ENCODE measurements at regions not wholly inside any gene's neighbourhood (a gene's known extent, or its start where the extent isn't known, plus 50 kb on each side); places are given as distances from the start of the nearest gene placed in this dataset.
"Not testable (repeated sequence)": the region's sequence is repeated elsewhere in the genome, so short reads cannot be mapped to it uniquely, and the experiment has no call there.

DNA sequence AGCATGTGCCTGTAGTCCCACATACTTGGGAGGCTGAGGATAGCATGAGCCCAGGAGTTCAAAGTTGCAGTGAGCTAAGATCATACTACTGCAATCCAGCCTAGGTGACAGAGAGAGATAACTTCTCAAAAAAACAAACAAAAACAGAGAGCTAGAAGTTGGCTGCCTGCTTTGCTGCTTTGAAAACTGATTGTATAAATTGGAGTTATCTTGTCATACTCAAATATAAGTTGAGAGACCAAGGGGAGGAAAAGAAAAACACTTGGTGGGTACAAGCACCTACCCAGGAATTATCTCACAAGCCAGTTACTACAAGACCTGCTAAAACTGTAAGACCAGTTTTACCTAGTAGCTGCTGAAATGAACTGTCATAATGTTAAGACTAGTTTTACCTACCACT is 112.5 kb upstream of the SKAP2 start:
- H3K27ac ChIP-seq: no peak overlapping the region
- no peak for TF ChIP-seq POLR2A (IDR thresholded peaks at IDR 0.05)
- TF ChIP-seq, protein P1, sequence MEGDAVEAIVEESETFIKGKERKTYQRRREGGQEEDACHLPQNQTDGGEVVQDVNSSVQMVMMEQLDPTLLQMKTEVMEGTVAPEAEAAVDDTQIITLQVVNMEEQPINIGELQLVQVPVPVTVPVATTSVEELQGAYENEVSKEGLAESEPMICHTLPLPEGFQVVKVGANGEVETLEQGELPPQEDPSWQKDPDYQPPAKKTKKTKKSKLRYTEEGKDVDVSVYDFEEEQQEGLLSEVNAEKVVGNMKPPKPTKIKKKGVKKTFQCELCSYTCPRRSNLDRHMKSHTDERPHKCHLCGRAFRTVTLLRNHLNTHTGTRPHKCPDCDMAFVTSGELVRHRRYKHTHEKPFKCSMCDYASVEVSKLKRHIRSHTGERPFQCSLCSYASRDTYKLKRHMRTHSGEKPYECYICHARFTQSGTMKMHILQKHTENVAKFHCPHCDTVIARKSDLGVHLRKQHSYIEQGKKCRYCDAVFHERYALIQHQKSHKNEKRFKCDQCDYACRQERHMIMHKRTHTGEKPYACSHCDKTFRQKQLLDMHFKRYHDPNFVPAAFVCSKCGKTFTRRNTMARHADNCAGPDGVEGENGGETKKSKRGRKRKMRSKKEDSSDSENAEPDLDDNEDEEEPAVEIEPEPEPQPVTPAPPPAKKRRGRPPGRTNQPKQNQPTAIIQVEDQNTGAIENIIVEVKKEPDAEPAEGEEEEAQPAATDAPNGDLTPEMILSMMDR (IDR thresholded peaks at IDR 0.05): no peak
- intact Hi-C loops (cut with DNase I; ENCODE audit: low total_unique reads): no loop called here
- H3K4me3 ChIP-seq: no peak overlapping the region
- no peak for DNase-seq
- no peaks in the 10 kb centered on the region for H3K36me3 ChIP-seq
- no peaks in the 10 kb centered on the region for H3K4me1 ChIP-seq
- H3K9me3 ChIP-seq: no peaks in the 10 kb centered on the region
- H3K27me3 ChIP-seq: no peaks in the 10 kb centered on the region

DNA sequence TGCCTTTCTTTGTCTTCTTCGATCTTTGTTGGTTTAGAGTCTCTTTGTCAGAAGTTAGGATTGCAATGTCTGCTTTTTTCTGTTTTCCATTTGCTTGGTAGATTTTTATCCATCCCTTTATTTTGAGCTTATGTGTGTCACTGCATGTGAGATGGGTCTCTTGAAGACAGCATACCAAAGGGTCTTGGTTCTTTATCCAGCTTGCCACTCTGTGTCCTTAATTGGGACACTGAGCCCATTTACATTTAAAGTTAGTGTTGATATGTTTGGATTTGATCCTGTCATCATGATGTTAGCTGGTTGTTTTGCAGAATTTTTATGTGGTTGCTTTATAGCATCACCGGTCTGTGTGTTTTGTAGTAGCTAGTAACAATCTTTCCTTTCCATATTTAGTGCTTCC is 107.5 kb upstream of the SKAP2 start:
- H3K9me3 ChIP-seq; H3K36me3 ChIP-seq; H3K4me3 ChIP-seq; DNase-seq; H3K27me3 ChIP-seq; H3K27ac ChIP-seq; H3K4me1 ChIP-seq; intact Hi-C loops (cut with DNase I; ENCODE audit: low total_unique reads): not testable (repeated sequence)

DNA sequence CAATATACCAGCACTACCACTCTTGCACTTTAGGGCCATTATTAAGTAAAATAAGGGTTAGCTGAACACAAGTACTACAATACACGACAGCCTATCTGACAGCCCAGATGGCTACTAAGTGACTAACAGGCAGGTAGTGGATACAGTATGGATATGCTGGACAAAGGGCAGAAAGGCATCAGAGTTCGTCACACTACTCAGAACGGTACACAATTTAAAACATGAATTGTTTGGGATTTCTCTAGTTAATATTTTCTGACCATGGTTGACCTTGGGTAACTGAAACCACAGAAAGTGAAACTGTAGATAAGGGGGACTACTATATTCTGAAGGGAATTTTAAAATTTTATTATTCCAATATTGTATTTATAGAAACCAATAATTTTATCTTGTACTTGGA is 101.3 kb upstream of the SKAP2 start:
- H3K4me1 ChIP-seq: no peaks in the 10 kb centered on the region
- H3K27me3 ChIP-seq: no peaks in the 10 kb centered on the region
- no peaks in the 10 kb centered on the region for H3K36me3 ChIP-seq
- no peaks in the 10 kb centered on the region for H3K9me3 ChIP-seq
- no peak overlapping the region for H3K27ac ChIP-seq
- H3K4me3 ChIP-seq: no peak overlapping the region
- no peak for DNase-seq
- no peak for TF ChIP-seq POLR2A (IDR thresholded peaks at IDR 0.05)
- TF ChIP-seq, protein P1 (IDR thresholded peaks at IDR 0.05): no peak
- intact Hi-C loops (cut with DNase I; ENCODE audit: low total_unique reads): no loop called here

DNA sequence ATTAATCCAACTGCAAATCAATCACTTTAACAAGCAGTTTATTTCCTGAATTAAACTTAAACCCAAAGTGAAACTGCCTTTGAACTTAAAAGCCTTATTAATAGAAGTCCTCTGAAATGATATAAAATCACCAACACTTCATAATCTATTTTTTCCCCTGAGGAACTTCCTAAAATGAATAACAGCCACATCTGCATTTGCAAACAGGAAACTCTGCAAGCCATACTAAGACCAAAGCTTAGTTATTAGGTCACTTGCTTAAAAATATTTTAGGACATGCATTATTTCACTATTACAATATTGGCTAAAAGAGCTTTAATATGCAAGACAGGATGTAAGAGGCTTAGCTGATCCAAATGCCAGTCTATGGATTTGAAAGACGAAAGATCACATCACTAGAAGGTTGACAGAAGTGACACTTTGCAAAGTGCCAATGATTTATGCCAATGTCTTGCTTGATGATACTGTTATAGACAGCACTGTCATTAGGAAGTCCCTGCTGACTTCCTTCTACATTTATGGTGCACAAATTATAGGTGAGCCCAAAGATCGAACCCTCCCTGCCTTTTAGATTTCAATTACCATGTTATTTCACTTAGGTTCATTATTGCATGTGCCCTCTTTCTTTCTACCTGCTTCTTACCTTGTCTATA is 99.9 kb upstream of the SKAP2 start:
- Histone ChIP-seq H3K9me3 (no peaks in the 10 kb centered on the region), H3K27ac (no peak overlapping the region), H3K4me3 (no peak overlapping the region), H3K36me3 (no peaks in the 10 kb centered on the region), H3K27me3 (no peaks in the 10 kb centered on the region), H3K4me1 (no peaks in the 10 kb centered on the region)
- intact Hi-C loops (cut with DNase I; ENCODE audit: low total_unique reads): no loop called here
- no peak for DNase-seq
- no peak for TF ChIP-seq POLR2A (IDR thresholded peaks at IDR 0.05)

DNA sequence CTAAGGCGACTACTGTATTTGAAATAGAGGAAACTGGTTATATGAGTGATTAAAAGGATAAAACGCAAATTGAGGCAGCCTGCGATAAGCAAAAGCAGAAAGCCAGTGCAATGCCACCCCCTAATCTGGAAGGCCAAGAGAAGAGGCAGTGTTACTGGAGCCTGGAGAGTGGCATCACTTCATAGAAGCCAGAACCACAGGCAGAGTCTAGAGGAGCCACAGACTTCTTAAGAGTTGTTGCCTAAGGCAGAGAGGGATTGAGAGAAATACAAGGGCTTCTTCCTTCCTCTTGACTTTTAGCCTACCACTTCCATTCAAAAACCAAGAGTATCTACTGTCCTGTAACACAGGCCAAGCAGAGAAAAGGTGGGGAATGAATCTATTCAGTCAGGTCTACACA is 94.9 kb upstream of the SKAP2 start:
- Histone ChIP-seq H3K27me3 (no peaks in the 10 kb centered on the region), H3K27ac (no peak overlapping the region), H3K9me3 (no peaks in the 10 kb centered on the region), H3K4me3 (no peak overlapping the region), H3K36me3 (no peaks in the 10 kb centered on the region), H3K4me1 (no peaks in the 10 kb centered on the region)
- intact Hi-C loops (cut with DNase I; ENCODE audit: low total_unique reads): no loop called here
- DNase-seq: no peak
- TF ChIP-seq, protein P1 (IDR thresholded peaks at IDR 0.05): no peak
- TF ChIP-seq POLR2A (IDR thresholded peaks at IDR 0.05): no peak

DNA sequence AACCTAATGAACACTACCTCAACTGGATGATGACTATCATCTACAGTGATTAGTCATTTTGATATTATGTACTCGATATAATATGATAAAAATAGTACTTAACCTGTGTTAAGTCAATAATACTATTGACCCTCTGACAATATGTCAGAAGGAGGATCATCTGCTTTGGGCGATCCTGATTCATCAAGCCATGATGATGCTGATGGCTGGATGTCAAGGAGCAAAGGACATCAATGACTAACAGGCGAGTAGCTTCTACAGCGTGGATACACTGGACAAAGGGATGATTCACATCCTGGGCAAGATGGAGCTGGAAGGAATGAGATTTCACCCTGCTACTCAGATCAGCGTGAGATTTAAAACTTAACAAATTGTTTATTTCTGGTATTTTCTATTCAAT is 94.4 kb upstream of the SKAP2 start:
- no peaks in the 10 kb centered on the region for H3K4me1 ChIP-seq
- no peak for DNase-seq
- no peaks in the 10 kb centered on the region for H3K36me3 ChIP-seq
- H3K27ac ChIP-seq: no peak overlapping the region
- intact Hi-C loops (cut with DNase I; ENCODE audit: low total_unique reads): no loop called here
- no peaks in the 10 kb centered on the region for H3K27me3 ChIP-seq
- no peak for TF ChIP-seq POLR2A (IDR thresholded peaks at IDR 0.05)
- TF ChIP-seq, protein P1 (IDR thresholded peaks at IDR 0.05): no peak
- no peak overlapping the region for H3K4me3 ChIP-seq
- no peaks in the 10 kb centered on the region for H3K9me3 ChIP-seq

Measured in uterus (tissue), 3 donors.